ENCODE measurements at regions not wholly inside any gene's neighbourhood (a gene's known extent, or its start where the extent isn't known, plus 50 kb on each side); places are given as distances from the start of the nearest gene placed in this dataset.

GRCh38 chr1:87795615-87796337 lies 467.1 kb downstream of the LMO4 start:
- H3K4me1 ChIP-seq (ENCODE audit: control insufficient read depth, insufficient read depth, low read length): peaks cover 13% of the 10 kb centered on the region
- H3K9me3 ChIP-seq (replicated peaks; ENCODE audit: low read length): no peaks in the 10 kb centered on the region
- no peak overlapping the region for H3K4me3 ChIP-seq (ENCODE audit: low read length)
- no peaks in the 10 kb centered on the region for H3K36me3 ChIP-seq (ENCODE audit: insufficient read depth, low read length)
- H3K9ac ChIP-seq (ENCODE audit: low read depth, low read length): no peak overlapping the region
- peak overlapping the region; percentile 42 for H3K4me2 ChIP-seq (ENCODE audit: low read length)
- H3K27me3 ChIP-seq (ENCODE audit: control insufficient read depth, insufficient read depth, low read length): no peaks in the 10 kb centered on the region

GRCh38 chr1:87796471-87796901 lies 467.8 kb downstream of the LMO4 start:
- Histone ChIP-seq H3K9me3 (replicated peaks; ENCODE audit: low read length) (no peaks in the 10 kb centered on the region), H3K36me3 (ENCODE audit: insufficient read depth, low read length) (no peaks in the 10 kb centered on the region), H3K9ac (ENCODE audit: low read depth, low read length) (no peak overlapping the region), H3K4me2 (ENCODE audit: low read length) (no peak overlapping the region), H3K4me1 (ENCODE audit: control insufficient read depth, insufficient read depth, low read length) (peaks cover 13% of the 10 kb centered on the region), H3K27me3 (ENCODE audit: control insufficient read depth, insufficient read depth, low read length) (no peaks in the 10 kb centered on the region), H3K4me3 (ENCODE audit: low read length) (no peak overlapping the region)

- H3K27me3 ChIP-seq (ENCODE audit: control insufficient read depth, insufficient read depth, low read length): no peaks in the 10 kb centered on the region
- H3K4me1 ChIP-seq (ENCODE audit: control insufficient read depth, insufficient read depth, low read length): peaks cover 13% of the 10 kb centered on the region
- no peak overlapping the region for H3K4me3 ChIP-seq (ENCODE audit: low read length)
- H3K4me2 ChIP-seq (ENCODE audit: low read length): no peak overlapping the region
- no peak overlapping the region for H3K9ac ChIP-seq (ENCODE audit: low read depth, low read length)
- H3K9me3 ChIP-seq (replicated peaks; ENCODE audit: low read length): no peaks in the 10 kb centered on the region
- H3K36me3 ChIP-seq (ENCODE audit: insufficient read depth, low read length): no peaks in the 10 kb centered on the region
Measured at GRCh38 chr1:87799451-87799850, 470.8 kb downstream of the LMO4 start.

GRCh38 chr1:87800006-87800405 lies 471.3 kb downstream of the LMO4 start:
- H3K9me3 ChIP-seq (replicated peaks; ENCODE audit: low read length): no peaks in the 10 kb centered on the region
- H3K4me3 ChIP-seq (ENCODE audit: low read length): no peak overlapping the region
- H3K36me3 ChIP-seq (ENCODE audit: insufficient read depth, low read length): no peaks in the 10 kb centered on the region
- no peak overlapping the region for H3K4me2 ChIP-seq (ENCODE audit: low read length)
- H3K9ac ChIP-seq (ENCODE audit: low read depth, low read length): no peak overlapping the region
- H3K4me1 ChIP-seq (ENCODE audit: control insufficient read depth, insufficient read depth, low read length): peaks cover 9% of the 10 kb centered on the region
- H3K27me3 ChIP-seq (ENCODE audit: control insufficient read depth, insufficient read depth, low read length): no peaks in the 10 kb centered on the region

GRCh38 chr1:87803375-87803774 lies 474.7 kb downstream of the LMO4 start:
- Histone ChIP-seq H3K9me3 (replicated peaks; ENCODE audit: low read length) (no peaks in the 10 kb centered on the region), H3K36me3 (ENCODE audit: insufficient read depth, low read length) (no peaks in the 10 kb centered on the region), H3K27me3 (ENCODE audit: control insufficient read depth, insufficient read depth, low read length) (no peaks in the 10 kb centered on the region), H3K4me3 (ENCODE audit: low read length) (no peak overlapping the region), H3K4me2 (ENCODE audit: low read length) (no peak overlapping the region), H3K4me1 (ENCODE audit: control insufficient read depth, insufficient read depth, low read length) (peaks cover 12% of the 10 kb centered on the region), H3K9ac (ENCODE audit: low read depth, low read length) (no peak overlapping the region)

- Histone ChIP-seq H3K9ac (ENCODE audit: low read depth, low read length) (no peak overlapping the region), H3K9me3 (replicated peaks; ENCODE audit: low read length) (no peaks in the 10 kb centered on the region), H3K4me2 (ENCODE audit: low read length) (no peak overlapping the region), H3K27me3 (ENCODE audit: control insufficient read depth, insufficient read depth, low read length) (no peaks in the 10 kb centered on the region), H3K4me1 (ENCODE audit: control insufficient read depth, insufficient read depth, low read length) (peaks cover 12% of the 10 kb centered on the region), H3K4me3 (ENCODE audit: low read length) (no peak overlapping the region), H3K36me3 (ENCODE audit: insufficient read depth, low read length) (no peaks in the 10 kb centered on the region)
Measured at GRCh38 chr1:87804128-87804527, 475.4 kb downstream of the LMO4 start.

- Histone ChIP-seq H3K4me3 (ENCODE audit: low read length) (peak overlapping the region; percentile 21), H3K27me3 (ENCODE audit: control insufficient read depth, insufficient read depth, low read length) (no peaks in the 10 kb centered on the region), H3K36me3 (ENCODE audit: insufficient read depth, low read length) (no peaks in the 10 kb centered on the region), H3K4me2 (ENCODE audit: low read length) (peak overlapping the region; percentile 67), H3K9me3 (replicated peaks; ENCODE audit: low read length) (no peaks in the 10 kb centered on the region), H3K4me1 (ENCODE audit: control insufficient read depth, insufficient read depth, low read length) (peaks cover 12% of the 10 kb centered on the region), H3K9ac (ENCODE audit: low read depth, low read length) (peak overlapping the region; percentile 8)
Measured at GRCh38 chr1:87805666-87806378, 477.1 kb downstream of the LMO4 start.

GRCh38 chr1:87806379-87807094 lies 477.9 kb downstream of the LMO4 start:
- Histone ChIP-seq H3K9me3 (replicated peaks; ENCODE audit: low read length) (no peaks in the 10 kb centered on the region), H3K4me1 (ENCODE audit: control insufficient read depth, insufficient read depth, low read length) (peaks cover 12% of the 10 kb centered on the region), H3K27me3 (ENCODE audit: control insufficient read depth, insufficient read depth, low read length) (no peaks in the 10 kb centered on the region), H3K4me3 (ENCODE audit: low read length) (peak overlapping the region; percentile 21), H3K4me2 (ENCODE audit: low read length) (peak overlapping the region; percentile 67), H3K9ac (ENCODE audit: low read depth, low read length) (peak overlapping the region; percentile 8), H3K36me3 (ENCODE audit: insufficient read depth, low read length) (no peaks in the 10 kb centered on the region)

GRCh38 chr1:87810166-87810565 lies 481.5 kb downstream of the LMO4 start:
- no peak overlapping the region for H3K4me2 ChIP-seq (ENCODE audit: low read length)
- no peaks in the 10 kb centered on the region for H3K27me3 ChIP-seq (ENCODE audit: control insufficient read depth, insufficient read depth, low read length)
- no peaks in the 10 kb centered on the region for H3K9me3 ChIP-seq (replicated peaks; ENCODE audit: low read length)
- no peak overlapping the region for H3K9ac ChIP-seq (ENCODE audit: low read depth, low read length)
- no peak overlapping the region for H3K4me3 ChIP-seq (ENCODE audit: low read length)
- H3K4me1 ChIP-seq (ENCODE audit: control insufficient read depth, insufficient read depth, low read length): peaks cover 12% of the 10 kb centered on the region
- no peaks in the 10 kb centered on the region for H3K36me3 ChIP-seq (ENCODE audit: insufficient read depth, low read length)

- H3K27me3 ChIP-seq (ENCODE audit: control insufficient read depth, insufficient read depth, low read length): no peaks in the 10 kb centered on the region
- no peak overlapping the region for H3K4me2 ChIP-seq (ENCODE audit: low read length)
- no peaks in the 10 kb centered on the region for H3K9me3 ChIP-seq (replicated peaks; ENCODE audit: low read length)
- no peak overlapping the region for H3K9ac ChIP-seq (ENCODE audit: low read depth, low read length)
- H3K4me1 ChIP-seq (ENCODE audit: control insufficient read depth, insufficient read depth, low read length): no peaks in the 10 kb centered on the region
- no peaks in the 10 kb centered on the region for H3K36me3 ChIP-seq (ENCODE audit: insufficient read depth, low read length)
- no peak overlapping the region for H3K4me3 ChIP-seq (ENCODE audit: low read length)
Measured at GRCh38 chr1:87812871-87813577, 484.3 kb downstream of the LMO4 start.

- Histone ChIP-seq H3K9me3 (replicated peaks; ENCODE audit: low read length) (no peaks in the 10 kb centered on the region), H3K4me2 (ENCODE audit: low read length) (no peak overlapping the region), H3K27me3 (ENCODE audit: control insufficient read depth, insufficient read depth, low read length) (no peaks in the 10 kb centered on the region), H3K9ac (ENCODE audit: low read depth, low read length) (no peak overlapping the region), H3K4me1 (ENCODE audit: control insufficient read depth, insufficient read depth, low read length) (no peaks in the 10 kb centered on the region), H3K4me3 (ENCODE audit: low read length) (no peak overlapping the region), H3K36me3 (ENCODE audit: insufficient read depth, low read length) (no peaks in the 10 kb centered on the region)
Measured at GRCh38 chr1:87814573-87814972, 485.9 kb downstream of the LMO4 start.
